ENCODE measurements at regions not wholly inside any gene's neighbourhood (a gene's known extent, or its start where the extent isn't known, plus 50 kb on each side); places are given as distances from the start of the nearest gene placed in this dataset.
"Not testable (repeated sequence)": the region's sequence is repeated elsewhere in the genome, so short reads cannot be mapped to it uniquely, and the experiment has no call there.

- no peak for DNase-seq (ENCODE audit: insufficient read length)
- TF ChIP-seq POLR2A (IDR thresholded peaks at IDR 0.05; ENCODE audit: low read depth, low read length), result no peak
- no peak for TF ChIP-seq POLR2AphosphoS5 (IDR thresholded peaks at IDR 0.05; ENCODE audit: low read depth, low read length)
- no peak for TF ChIP-seq TAF1 (IDR thresholded peaks at IDR 0.05; ENCODE audit: borderline replicate concordance, low read depth, low read length)
- no peak for FAIRE-seq
Measured at GRCh38 chr14:83969998-83970397, 1559.9 kb upstream of the FLRT2 start.

- DNase-seq (ENCODE audit: insufficient read length) (no peak), FAIRE-seq (no peak)
- TF ChIP-seq POLR2A (IDR thresholded peaks at IDR 0.05; ENCODE audit: low read depth, low read length), result no peak
- no peak for TF ChIP-seq POLR2AphosphoS5 (IDR thresholded peaks at IDR 0.05; ENCODE audit: low read depth, low read length)
- no peak for TF ChIP-seq TAF1 (IDR thresholded peaks at IDR 0.05; ENCODE audit: borderline replicate concordance, low read depth, low read length)
Measured at GRCh38 chr14:83972631-83973030, 1557.3 kb upstream of the FLRT2 start.

GRCh38 chr14:83974647-83975163, 1555.2 kb upstream of the FLRT2 start:
- TF ChIP-seq TAF1 (IDR thresholded peaks at IDR 0.05; ENCODE audit: borderline replicate concordance, low read depth, low read length) (no peak), POLR2A (IDR thresholded peaks at IDR 0.05; ENCODE audit: low read depth, low read length) (no peak), POLR2AphosphoS5 (IDR thresholded peaks at IDR 0.05; ENCODE audit: low read depth, low read length) (no peak)
- no peak for DNase-seq (ENCODE audit: insufficient read length)
- FAIRE-seq, result no peak

GRCh38 chr14:83975435-83975834, 1554.5 kb upstream of the FLRT2 start:
- TF ChIP-seq POLR2A (IDR thresholded peaks at IDR 0.05; ENCODE audit: low read depth, low read length) (no peak), TAF1 (IDR thresholded peaks at IDR 0.05; ENCODE audit: borderline replicate concordance, low read depth, low read length) (no peak), POLR2AphosphoS5 (IDR thresholded peaks at IDR 0.05; ENCODE audit: low read depth, low read length) (no peak)
- FAIRE-seq (no peak), DNase-seq (ENCODE audit: insufficient read length) (no peak)

GRCh38 chr14:83975841-83976770, 1553.8 kb upstream of the FLRT2 start:
- no peak for FAIRE-seq
- no peak for DNase-seq (ENCODE audit: insufficient read length)
- TF ChIP-seq POLR2A (IDR thresholded peaks at IDR 0.05; ENCODE audit: low read depth, low read length) (no peak), POLR2AphosphoS5 (IDR thresholded peaks at IDR 0.05; ENCODE audit: low read depth, low read length) (no peak), TAF1 (IDR thresholded peaks at IDR 0.05; ENCODE audit: borderline replicate concordance, low read depth, low read length) (no peak)

GRCh38 chr14:83977583-83977982, 1552.4 kb upstream of the FLRT2 start:
- FAIRE-seq, result no peak
- DNase-seq (ENCODE audit: insufficient read length), result no peak
- TF ChIP-seq POLR2AphosphoS5 (IDR thresholded peaks at IDR 0.05; ENCODE audit: low read depth, low read length) (no peak), POLR2A (IDR thresholded peaks at IDR 0.05; ENCODE audit: low read depth, low read length) (no peak), TAF1 (IDR thresholded peaks at IDR 0.05; ENCODE audit: borderline replicate concordance, low read depth, low read length) (no peak)

- DNase-seq (ENCODE audit: insufficient read length); FAIRE-seq: not testable (repeated sequence)
Measured at GRCh38 chr14:83981676-83982258, 1548.2 kb upstream of the FLRT2 start.

GRCh38 chr14:83988275-83988674, 1541.7 kb upstream of the FLRT2 start:
- DNase-seq (ENCODE audit: insufficient read length) (no peak), FAIRE-seq (no peak)
- TF ChIP-seq POLR2A (IDR thresholded peaks at IDR 0.05; ENCODE audit: low read depth, low read length) (no peak), TAF1 (IDR thresholded peaks at IDR 0.05; ENCODE audit: borderline replicate concordance, low read depth, low read length) (no peak), POLR2AphosphoS5 (IDR thresholded peaks at IDR 0.05; ENCODE audit: low read depth, low read length) (no peak)

GRCh38 chr14:83991666-83992065, 1538.3 kb upstream of the FLRT2 start:
- DNase-seq (ENCODE audit: insufficient read length), result no peak
- FAIRE-seq, result no peak
- no peak for TF ChIP-seq POLR2A (IDR thresholded peaks at IDR 0.05; ENCODE audit: low read depth, low read length)
- no peak for TF ChIP-seq TAF1 (IDR thresholded peaks at IDR 0.05; ENCODE audit: borderline replicate concordance, low read depth, low read length)
- TF ChIP-seq POLR2AphosphoS5 (IDR thresholded peaks at IDR 0.05; ENCODE audit: low read depth, low read length), result no peak

GRCh38 chr14:83992857-83993256, 1537.1 kb upstream of the FLRT2 start:
- FAIRE-seq (no peak), DNase-seq (ENCODE audit: insufficient read length) (no peak)
- no peak for TF ChIP-seq POLR2AphosphoS5 (IDR thresholded peaks at IDR 0.05; ENCODE audit: low read depth, low read length)
- no peak for TF ChIP-seq TAF1 (IDR thresholded peaks at IDR 0.05; ENCODE audit: borderline replicate concordance, low read depth, low read length)

GRCh38 chr14:83993545-83993944, 1536.4 kb upstream of the FLRT2 start:
- FAIRE-seq, result no peak

GRCh38 chr14:83994020-83994419, 1535.9 kb upstream of the FLRT2 start:
- FAIRE-seq, result no peak
- TF ChIP-seq TAF1 (IDR thresholded peaks at IDR 0.05; ENCODE audit: borderline replicate concordance, low read depth, low read length) (no peak), POLR2A (IDR thresholded peaks at IDR 0.05; ENCODE audit: low read depth, low read length) (no peak), POLR2AphosphoS5 (IDR thresholded peaks at IDR 0.05; ENCODE audit: low read depth, low read length) (no peak)
- no peak for DNase-seq (ENCODE audit: insufficient read length)

More at GRCh38 chr14:83993545-83993944, 1536.4 kb upstream of the FLRT2 start:
- DNase-seq (ENCODE audit: insufficient read length), result no peak
- TF ChIP-seq POLR2A (IDR thresholded peaks at IDR 0.05; ENCODE audit: low read depth, low read length) (no peak), TAF1 (IDR thresholded peaks at IDR 0.05; ENCODE audit: borderline replicate concordance, low read depth, low read length) (no peak), POLR2AphosphoS5 (IDR thresholded peaks at IDR 0.05; ENCODE audit: low read depth, low read length) (no peak)
